HEK293 (cell line): ENCODE measurements at regions not wholly inside any gene's neighbourhood (a gene's known extent, or its start where the extent isn't known, plus 50 kb on each side); places are given as distances from the start of the nearest gene placed in this dataset.

Experiments
- CTCF ChIA-PET: fragments of 350-600 bp; formaldehyde crosslinking; extraction: SDS; loops from one replicate; lab custom pipeline; 2021; ENCODE audit warnings: antibody characterized with exemption; lab: Yijun Ruan, JAX
- POLR2A ChIA-PET: fragments of 300-600 bp; formaldehyde crosslinking; extraction: SDS; loops from one replicate; lab custom pipeline; 2020; ENCODE audit warnings: antibody characterized with exemption, inconsistent platforms; lab: Yijun Ruan, JAX
- H3K27ac ChIP-seq: fragments of 200-500 bp; sonication (Bioruptor generic); 2 replicates; pipeline ENCODE4 v1.5.1; 2014; ENCODE audit warnings: low read depth, low read length, control low read depth, inconsistent platforms; ENCODE audit errors: extremely low read depth
- H3K36me3 ChIP-seq, 2 experiments: fragments of 200-500 bp in 1 of 2; sonication (Bioruptor generic) in 1 of 2; 1 replicate in 1 of 2; 2 replicates in 1 of 2; pipeline ENCODE4 v1.5.1; 2014 to 2017; ENCODE audit warnings: inconsistent platforms in 2 of 2, low read length in 2 of 2; ENCODE audit not compliant: control insufficient read depth in 2 of 2, insufficient read depth in 1 of 2
- H3K4me1 ChIP-seq: fragments of 200-500 bp; sonication (Bioruptor generic); 2 replicates; pipeline ENCODE4 v1.5.1; 2014; ENCODE audit warnings: mild to moderate bottlenecking, low read length, inconsistent platforms; ENCODE audit not compliant: control insufficient read depth, insufficient read depth
- H3K4me3 ChIP-seq: 2 replicates; pipeline ENCODE4 v1.5.1; 2011; ENCODE audit warnings: low read depth, mild to moderate bottlenecking, control low read depth, low read length, moderate library complexity
- H3K9me3 ChIP-seq: fragments of 200-500 bp; sonication (Bioruptor generic); 2 replicates; pipeline ENCODE4 v1.5.1; 2014; ENCODE audit warnings: low read depth, low read length, inconsistent platforms; ENCODE audit not compliant: control insufficient read depth, insufficient read depth
- BCL6B ChIP-seq: fragments of 450-650 bp; formaldehyde crosslinking; IDR thresholded peaks from 2 replicates; pipeline ENCODE4 v1.5.1; 2017; ENCODE audit warnings: missing biosample characterization, missing genetic modification characterization
- SALL2 ChIP-seq: fragments of 450-650 bp; formaldehyde crosslinking; IDR thresholded peaks from 2 replicates; pipeline ENCODE4 v1.5.0; 2017; ENCODE audit warnings: missing biosample characterization, mild to moderate bottlenecking, missing genetic modification characterization, borderline replicate concordance
- SP2 ChIP-seq: fragments of 450-650 bp; formaldehyde crosslinking; IDR thresholded peaks from 2 replicates; pipeline ENCODE4 v1.5.1; 2016; ENCODE audit warnings: missing biosample characterization, missing genetic modification characterization
- SP3 ChIP-seq: fragments of 450-650 bp; formaldehyde crosslinking; IDR thresholded peaks from 2 replicates; pipeline ENCODE4 v1.5.1; 2016; ENCODE audit warnings: missing biosample characterization, missing genetic modification characterization
- SP7 ChIP-seq: fragments of 450-650 bp; formaldehyde crosslinking; IDR thresholded peaks from 2 replicates; pipeline ENCODE4 v1.5.1; 2016; ENCODE audit warnings: missing biosample characterization, missing genetic modification characterization
- ZBTB1 ChIP-seq: fragments of 450-650 bp; formaldehyde crosslinking; IDR thresholded peaks from 2 replicates; pipeline ENCODE4 v1.5.1; 2016; ENCODE audit warnings: missing biosample characterization, missing genetic modification characterization
- ZBTB17 ChIP-seq: fragments of 450-650 bp; formaldehyde crosslinking; IDR thresholded peaks from 2 replicates; pipeline ENCODE4 v1.5.1; 2016; ENCODE audit warnings: missing biosample characterization, missing genetic modification characterization
- ZBTB21 ChIP-seq: fragments of 450-650 bp; formaldehyde crosslinking; IDR thresholded peaks from 2 replicates; pipeline ENCODE4 v1.5.1; 2017; ENCODE audit warnings: missing biosample characterization, missing genetic modification characterization
- ZBTB44 ChIP-seq: fragments of 450-650 bp; IDR thresholded peaks from 2 replicates; pipeline ENCODE4 v1.5.1; 2018; ENCODE audit warnings: missing biosample characterization, mild to moderate bottlenecking, missing genetic modification characterization
- ZNF184 ChIP-seq: fragments of 450-650 bp; IDR thresholded peaks from 2 replicates; pipeline ENCODE4 v1.5.1; 2018; ENCODE audit warnings: missing biosample characterization, mild to moderate bottlenecking, missing genetic modification characterization
- ZNF324 ChIP-seq: fragments of 450-650 bp; formaldehyde crosslinking; IDR thresholded peaks from 2 replicates; pipeline ENCODE4 v1.5.1; 2016; ENCODE audit warnings: missing biosample characterization, missing genetic modification characterization
- ZNF362 ChIP-seq: fragments of 450-650 bp; formaldehyde crosslinking; IDR thresholded peaks from 2 replicates; pipeline ENCODE4 v1.5.1; 2016; ENCODE audit warnings: missing biosample characterization, missing genetic modification characterization
- ZNF366 ChIP-seq: fragments of 450-650 bp; formaldehyde crosslinking; conservative IDR thresholded peaks from 2 replicates; pipeline ENCODE4 v1.5.1; 2016; ENCODE audit warnings: missing biosample characterization, missing genetic modification characterization
- ZNF394 ChIP-seq: fragments of 450-650 bp; formaldehyde crosslinking; IDR thresholded peaks from 2 replicates; pipeline ENCODE4 v1.5.1; 2016; ENCODE audit warnings: missing biosample characterization, missing genetic modification characterization, mild to moderate bottlenecking, moderate library complexity, borderline replicate concordance
- ZNF449 ChIP-seq: fragments of 450-650 bp; formaldehyde crosslinking; IDR thresholded peaks from 2 replicates; pipeline ENCODE4 v1.5.1; 2017; ENCODE audit warnings: missing biosample characterization, mild to moderate bottlenecking, missing genetic modification characterization, moderate library complexity
- ZNF48 ChIP-seq: fragments of 450-650 bp; formaldehyde crosslinking; IDR thresholded peaks from 2 replicates; pipeline ENCODE4 v1.5.1; 2016; ENCODE audit warnings: missing biosample characterization, missing genetic modification characterization
- ZNF501 ChIP-seq: fragments of 450-650 bp; formaldehyde crosslinking; IDR thresholded peaks from 2 replicates; pipeline ENCODE4 v1.5.1; 2016; ENCODE audit warnings: missing biosample characterization, missing genetic modification characterization
- ZNF529 ChIP-seq: fragments of 450-650 bp; formaldehyde crosslinking; IDR thresholded peaks from 2 replicates; pipeline ENCODE4 v1.5.1; 2017; ENCODE audit warnings: missing genetic modification characterization, missing biosample characterization; ENCODE audit not compliant: insufficient replicate concordance
- ZNF561 ChIP-seq: fragments of 450-650 bp; IDR thresholded peaks from 2 replicates; pipeline ENCODE4 v1.5.1; 2018; ENCODE audit warnings: missing biosample characterization, missing genetic modification characterization, borderline replicate concordance
- ZNF660 ChIP-seq: fragments of 450-650 bp; IDR thresholded peaks from 2 replicates; pipeline ENCODE4 v1.5.1; 2018; ENCODE audit warnings: missing biosample characterization, mild to moderate bottlenecking, missing genetic modification characterization
- ZSCAN30 ChIP-seq: fragments of 450-650 bp; IDR thresholded peaks from 2 replicates; pipeline ENCODE4 v1.5.1; 2018; ENCODE audit warnings: missing biosample characterization, mild to moderate bottlenecking, missing genetic modification characterization, moderate library complexity
- TF ChIP-seq, protein P1 (sequence below): fragments of 450-650 bp; formaldehyde crosslinking; IDR thresholded peaks from 2 replicates; pipeline ENCODE4 v1.5.1; 2016; ENCODE audit warnings: missing biosample characterization, missing genetic modification characterization
- TF ChIP-seq, protein P2 (sequence below): fragments of 450-650 bp; formaldehyde crosslinking; IDR thresholded peaks from 2 replicates; pipeline ENCODE4 v1.5.1; 2016; ENCODE audit warnings: missing biosample characterization, missing genetic modification characterization

DNA sequence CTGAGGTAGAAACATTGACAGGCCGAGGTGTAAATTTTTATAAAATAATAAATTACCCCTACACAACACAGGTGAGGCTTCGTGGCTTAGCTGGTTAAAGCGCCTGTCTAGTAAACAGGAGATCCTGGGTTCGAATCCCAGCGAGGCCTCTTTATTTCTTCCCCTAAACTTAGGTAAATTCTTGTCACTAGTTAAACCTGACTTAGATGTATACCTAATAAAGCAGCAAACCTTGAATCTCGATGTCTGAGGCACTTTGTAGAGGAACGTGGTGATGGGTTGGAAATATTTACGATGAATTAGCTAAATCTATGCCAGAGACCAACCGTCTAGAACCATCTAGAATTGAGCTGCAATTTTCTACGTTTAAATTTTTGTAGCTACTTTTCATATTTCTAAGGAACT is 185.6 kb downstream of the OR2B2 start:
- H3K27ac ChIP-seq: no peak overlapping the region
- H3K36me3 ChIP-seq: no peaks in the 10 kb centered on the region
- no peaks in the 10 kb centered on the region for H3K4me1 ChIP-seq
- ChIA-PET POLR2A (no interaction called here), CTCF (interaction anchor here (1.4 to 1.9 kb wide), 2 partner anchors 26 to 46 kb away, joined by 5 to 10 read pairs; no protein-coding TSS in a partner anchor)
- H3K9me3 ChIP-seq: no peaks in the 10 kb centered on the region
- H3K4me3 ChIP-seq: no peak overlapping the region
- TF ChIP-seq ZBTB17 (tag by site-specific recombination): 0 out of 2 replicates have a peak, but pooled peaks have one; percentile 14
- 0 out of 2 replicates have a peak, but pooled peaks have one; percentile 29 for TF ChIP-seq ZSCAN30 (tag by site-specific recombination)
- peak; percentile 48; the same call in 1 of the 2 replicates for TF ChIP-seq ZNF561 (tag by site-specific recombination)
- TF ChIP-seq, protein P1, sequence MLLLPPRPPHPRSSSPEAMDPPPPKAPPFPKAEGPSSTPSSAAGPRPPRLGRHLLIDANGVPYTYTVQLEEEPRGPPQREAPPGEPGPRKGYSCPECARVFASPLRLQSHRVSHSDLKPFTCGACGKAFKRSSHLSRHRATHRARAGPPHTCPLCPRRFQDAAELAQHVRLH (tag by site-specific recombination): peak; percentile 93
- no peak for TF ChIP-seq ZNF394 (tag by site-specific recombination)
- 0 out of 2 replicates have a peak, but pooled peaks have one; percentile 45 for TF ChIP-seq SP7
- peak; percentile 67; the same call in 1 of the 2 replicates for TF ChIP-seq ZNF660 (tag by site-specific recombination)
- TF ChIP-seq BCL6B (tag by site-specific recombination): no peak
- no peak for TF ChIP-seq ZBTB21 (tag by site-specific recombination)
- TF ChIP-seq ZNF529 (tag by site-specific recombination): peak; percentile 30
- TF ChIP-seq, all 188 proteins: peak for 7

DNA sequence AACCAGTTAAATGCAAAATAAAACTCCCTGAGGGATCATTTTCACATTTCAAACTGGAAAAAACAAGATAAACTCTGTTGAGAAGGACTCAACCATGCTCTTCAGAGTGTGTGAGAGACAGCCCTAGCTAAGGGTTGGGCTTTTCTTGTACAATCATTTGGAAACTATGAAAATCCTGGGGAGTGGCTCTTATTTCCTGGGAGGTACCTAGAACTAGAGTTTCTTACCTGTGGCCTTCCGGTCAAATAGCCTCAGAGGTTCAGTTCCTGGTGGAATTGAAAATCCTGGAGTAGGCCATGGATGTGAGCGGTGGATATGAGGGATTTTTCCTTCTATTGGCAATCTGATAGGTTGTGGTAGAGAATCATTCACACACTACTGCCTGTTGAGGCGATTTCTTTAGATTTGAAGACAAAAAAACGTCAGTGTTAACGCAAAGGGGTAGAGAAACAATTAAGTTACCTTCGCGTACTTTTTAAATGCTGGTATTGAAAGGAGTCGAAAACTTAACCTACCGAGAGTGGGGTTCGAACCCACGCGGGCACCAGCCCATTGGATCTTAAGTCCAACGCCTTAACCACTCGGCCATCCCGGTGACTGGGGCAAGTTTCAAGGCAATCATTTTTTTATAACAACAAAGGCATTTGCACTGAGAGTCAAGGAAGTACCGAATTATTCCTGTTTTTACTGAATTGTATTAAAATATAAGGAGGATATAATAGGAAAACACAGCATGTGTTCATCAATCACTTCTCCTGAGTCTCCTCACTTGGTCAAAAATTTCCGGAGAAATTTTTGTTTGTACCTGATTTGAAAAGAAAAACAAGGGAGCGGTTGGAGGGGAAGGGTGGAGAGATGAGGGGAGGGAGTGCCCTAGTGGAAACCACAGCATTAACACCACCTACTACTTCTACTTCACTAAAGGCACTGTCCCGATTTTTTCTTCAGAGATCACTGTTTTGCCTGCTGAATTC is 191.3 kb downstream of the OR2B2 start:
- Histone ChIP-seq H3K27ac (no peak overlapping the region), H3K4me1 (no peaks in the 10 kb centered on the region), H3K36me3 (no peaks in the 10 kb centered on the region), H3K9me3 (no peaks in the 10 kb centered on the region), H3K4me3 (peak overlapping the region; percentile 10; the same call in 1 of the 2 replicates)
- ChIA-PET CTCF (no interaction called here), POLR2A (no interaction called here)
- TF ChIP-seq ZNF324 (tag by site-specific recombination) (0 out of 2 replicates have a peak, but pooled peaks have one; percentile 56), ZNF184 (peak; percentile 79; the same call in 1 of the 2 replicates), SP2 (peak; percentile 10; the same call in 1 of the 2 replicates), SALL2 (no peak), ZNF48 (tag by site-specific recombination) (no peak), SP3 (peak; percentile 37), ZBTB44 (tag by site-specific recombination) (peak; percentile 46; the same call in 1 of the 2 replicates), ZNF449 (tag by site-specific recombination) (peak; percentile 76; the same call in 1 of the 2 replicates), ZBTB1 (no peak), ZNF501 (tag by site-specific recombination) (peak; percentile 64; the same call in 1 of the 2 replicates), ZNF362 (tag by site-specific recombination) (peak; percentile 95), ZNF366 (tag by site-specific recombination) (peak; percentile 70), ZSCAN30 (tag by site-specific recombination) (peak; percentile 74)
- TF ChIP-seq, protein P2, sequence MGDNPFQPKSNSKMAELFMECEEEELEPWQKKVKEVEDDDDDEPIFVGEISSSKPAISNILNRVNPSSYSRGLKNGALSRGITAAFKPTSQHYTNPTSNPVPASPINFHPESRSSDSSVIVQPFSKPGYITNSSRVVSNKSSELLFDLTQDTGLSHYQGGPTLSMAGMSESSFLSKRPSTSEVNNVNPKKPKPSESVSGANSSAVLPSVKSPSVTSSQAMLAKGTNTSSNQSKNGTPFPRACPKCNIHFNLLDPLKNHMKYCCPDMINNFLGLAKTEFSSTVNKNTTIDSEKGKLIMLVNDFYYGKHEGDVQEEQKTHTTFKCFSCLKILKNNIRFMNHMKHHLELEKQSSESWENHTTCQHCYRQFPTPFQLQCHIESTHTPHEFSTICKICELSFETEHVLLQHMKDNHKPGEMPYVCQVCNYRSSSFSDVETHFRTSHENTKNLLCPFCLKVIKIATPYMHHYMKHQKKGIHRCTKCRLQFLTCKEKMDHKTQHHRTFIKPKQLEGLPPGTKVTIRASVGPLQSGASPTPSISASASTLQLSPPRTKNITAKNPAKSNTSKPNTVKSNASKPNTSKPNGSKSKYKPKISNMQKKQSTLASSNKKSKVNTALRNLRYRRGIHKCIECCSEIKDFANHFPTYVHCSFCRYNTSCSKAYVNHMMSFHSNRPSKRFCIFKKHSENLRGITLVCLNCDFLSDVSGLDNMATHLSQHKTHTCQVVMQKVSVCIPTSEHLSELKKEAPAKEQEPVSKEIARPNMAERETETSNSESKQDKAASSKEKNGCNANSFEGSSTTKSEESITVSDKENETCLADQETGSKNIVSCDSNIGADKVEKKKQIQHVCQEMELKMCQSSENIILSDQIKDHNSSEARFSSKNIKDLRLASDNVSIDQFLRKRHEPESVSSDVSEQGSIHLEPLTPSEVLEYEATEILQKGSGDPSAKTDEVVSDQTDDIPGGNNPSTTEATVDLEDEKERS (tag by site-specific recombination): no peak
